NCI-H446 treated with DMSO at 0.1 percent for 48 hours (cell line): ENCODE measurements at regions not wholly inside any gene's neighbourhood (a gene's known extent, or its start where the extent isn't known, plus 50 kb on each side); places are given as distances from the start of the nearest gene placed in this dataset.
A peak's percentile ranks its signal among the peaks of the same experiment; 100 is the strongest.
"Not testable (repeated sequence)": the region's sequence is repeated elsewhere in the genome, so short reads cannot be mapped to it uniquely, and the experiment has no call there.

Experiments used
- DNase-seq: peaks from one replicate; lab custom pipeline; 2025; lab: John Stamatoyannopoulos, UW

DNA sequence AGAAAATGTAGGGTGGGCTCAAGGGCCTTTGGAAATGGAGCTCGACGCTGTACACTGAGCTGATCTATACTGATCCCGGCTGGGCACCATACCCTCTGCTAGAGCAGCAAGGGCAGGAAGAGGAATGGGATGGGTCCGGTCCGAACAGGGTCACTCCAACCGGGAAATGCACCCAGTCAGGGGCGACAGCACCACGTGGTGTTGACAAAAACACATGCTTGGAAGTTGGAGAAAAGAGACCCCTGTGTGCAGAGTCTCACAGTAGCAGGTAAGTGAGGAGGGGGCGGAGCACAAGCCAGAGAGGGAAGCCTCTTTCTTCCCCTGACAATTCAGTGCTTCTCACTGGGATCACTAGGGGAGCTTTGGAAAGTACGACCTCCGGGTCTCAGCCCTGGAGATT is 84.1 kb upstream of the ASB18 start:
- DNase-seq, result no peak

DNA sequence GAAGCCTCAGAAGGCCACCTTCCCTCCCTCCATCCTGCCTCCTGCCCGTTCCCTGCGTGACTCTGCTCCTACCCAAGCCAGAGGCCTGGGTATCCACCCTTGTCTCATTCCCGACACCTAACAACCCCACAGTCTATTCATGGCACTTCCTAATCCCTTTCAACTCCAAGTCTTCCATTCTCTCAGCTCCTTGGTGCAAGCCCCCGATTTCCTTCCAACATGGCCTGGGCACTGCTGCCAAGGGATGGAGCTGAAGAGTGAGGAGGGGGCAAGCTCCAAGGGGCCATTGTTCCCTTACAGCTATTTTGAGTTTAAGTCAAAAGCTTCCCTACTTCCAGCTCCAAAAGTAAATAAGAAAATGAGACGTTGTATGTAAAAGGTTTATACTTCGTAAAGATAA is 84.8 kb upstream of the ASB18 start:
- DNase-seq, result no peak

DNA sequence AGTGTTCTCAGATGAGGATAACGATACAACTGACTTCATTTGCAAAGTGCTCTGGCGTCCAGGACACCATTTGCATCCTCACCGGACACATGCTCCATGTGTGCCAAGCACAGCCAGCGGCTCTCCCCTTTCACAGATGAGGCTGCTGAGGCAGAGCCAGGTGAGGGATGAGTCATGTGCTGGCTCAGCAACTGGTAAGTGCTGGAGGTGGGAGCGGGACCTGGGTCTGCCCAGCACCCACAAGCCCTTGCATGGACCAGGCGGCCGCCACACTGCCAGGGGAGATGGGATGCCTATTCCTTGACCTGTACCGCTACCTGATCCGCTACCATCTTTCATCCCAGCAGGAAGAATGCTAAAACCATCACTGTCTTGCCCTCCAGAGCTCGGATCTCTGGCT is 86.2 kb upstream of the ASB18 start:
- no peak for DNase-seq

DNA sequence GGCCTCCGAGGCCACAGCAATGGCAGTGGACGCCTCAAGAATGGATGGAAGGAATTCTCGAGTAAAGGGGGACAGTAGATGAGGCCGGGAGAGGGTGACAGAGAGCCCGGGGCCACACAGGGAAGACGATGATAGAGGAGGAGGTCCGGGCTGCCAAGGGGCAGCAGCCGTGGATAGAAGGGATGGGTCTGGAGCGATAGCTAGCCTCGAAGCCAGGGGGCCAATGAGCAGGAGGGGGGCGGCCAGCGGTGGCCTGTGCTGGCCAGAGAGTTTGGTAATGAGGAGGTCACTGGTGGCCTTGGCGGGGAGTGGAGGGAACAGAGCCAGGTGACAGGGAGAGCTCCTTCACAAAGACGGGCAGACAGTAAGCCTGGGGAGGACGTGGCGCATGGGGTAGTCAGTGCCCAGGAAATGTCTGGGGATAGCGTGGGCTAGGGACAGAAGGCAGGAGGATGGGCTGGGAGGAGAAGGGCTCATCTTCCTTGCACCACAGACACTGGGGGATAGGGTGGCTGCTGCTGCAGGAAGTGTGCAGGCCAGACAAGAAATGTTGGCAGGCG is 87.8 kb upstream of the ASB18 start:
- DNase-seq, result no peak

DNA sequence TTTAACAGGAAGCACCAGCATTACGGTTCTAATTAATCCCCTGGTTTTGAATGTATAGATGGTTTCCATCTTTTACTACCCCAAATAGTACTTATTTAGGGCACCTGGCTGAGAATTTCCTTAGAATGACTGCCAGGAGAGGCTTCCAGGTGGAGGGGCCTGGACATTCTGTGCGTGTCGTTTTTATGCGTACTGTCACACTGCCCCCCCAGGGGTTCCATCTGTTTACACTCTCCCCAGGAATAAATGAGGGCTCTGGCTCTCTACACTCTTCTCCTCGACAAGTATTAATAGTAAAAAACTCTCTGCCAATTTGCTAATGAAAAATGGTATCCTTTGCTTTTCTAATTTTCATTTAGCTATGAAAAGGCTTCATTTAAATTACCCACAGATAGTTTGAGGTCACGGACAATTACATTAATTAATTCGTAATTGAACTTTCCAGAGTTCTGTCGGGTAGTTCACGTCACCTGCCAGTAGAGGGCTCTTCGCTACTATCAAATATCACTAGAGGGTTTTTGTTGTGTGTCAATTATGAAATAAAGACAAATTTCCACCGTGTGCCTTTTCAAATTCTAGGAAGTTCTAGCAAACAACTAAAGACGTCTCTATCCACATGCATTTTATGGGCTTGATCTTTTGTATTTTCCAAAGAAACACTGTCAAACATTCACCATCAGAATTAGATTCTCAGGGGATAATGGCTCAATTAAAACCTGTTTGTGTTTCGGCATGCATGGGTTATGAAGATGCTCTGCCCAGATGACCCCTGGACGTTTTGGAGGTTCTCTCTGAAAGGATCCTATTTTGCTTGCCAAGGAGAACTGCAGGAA is 88.8 kb upstream of the ASB18 start:
- peak; percentile 21 for DNase-seq

DNA sequence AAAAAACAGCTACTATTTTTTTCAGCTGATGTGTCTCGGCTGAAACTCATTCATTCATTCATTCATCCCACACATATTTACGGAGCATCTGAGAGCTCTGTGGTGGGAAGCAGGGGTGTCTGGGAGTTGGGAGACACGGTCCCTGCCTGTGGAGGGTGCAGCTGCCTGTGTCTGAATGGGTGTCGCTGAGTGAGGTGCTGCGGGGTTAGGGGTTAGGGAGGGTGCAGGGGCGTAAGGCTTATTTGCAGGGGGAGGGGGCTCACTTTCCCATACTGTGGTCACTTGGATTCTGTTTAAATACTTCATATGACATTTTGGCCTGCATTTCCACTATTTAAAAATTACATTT is 89.4 kb upstream of the ASB18 start:
- no peak for DNase-seq

DNA sequence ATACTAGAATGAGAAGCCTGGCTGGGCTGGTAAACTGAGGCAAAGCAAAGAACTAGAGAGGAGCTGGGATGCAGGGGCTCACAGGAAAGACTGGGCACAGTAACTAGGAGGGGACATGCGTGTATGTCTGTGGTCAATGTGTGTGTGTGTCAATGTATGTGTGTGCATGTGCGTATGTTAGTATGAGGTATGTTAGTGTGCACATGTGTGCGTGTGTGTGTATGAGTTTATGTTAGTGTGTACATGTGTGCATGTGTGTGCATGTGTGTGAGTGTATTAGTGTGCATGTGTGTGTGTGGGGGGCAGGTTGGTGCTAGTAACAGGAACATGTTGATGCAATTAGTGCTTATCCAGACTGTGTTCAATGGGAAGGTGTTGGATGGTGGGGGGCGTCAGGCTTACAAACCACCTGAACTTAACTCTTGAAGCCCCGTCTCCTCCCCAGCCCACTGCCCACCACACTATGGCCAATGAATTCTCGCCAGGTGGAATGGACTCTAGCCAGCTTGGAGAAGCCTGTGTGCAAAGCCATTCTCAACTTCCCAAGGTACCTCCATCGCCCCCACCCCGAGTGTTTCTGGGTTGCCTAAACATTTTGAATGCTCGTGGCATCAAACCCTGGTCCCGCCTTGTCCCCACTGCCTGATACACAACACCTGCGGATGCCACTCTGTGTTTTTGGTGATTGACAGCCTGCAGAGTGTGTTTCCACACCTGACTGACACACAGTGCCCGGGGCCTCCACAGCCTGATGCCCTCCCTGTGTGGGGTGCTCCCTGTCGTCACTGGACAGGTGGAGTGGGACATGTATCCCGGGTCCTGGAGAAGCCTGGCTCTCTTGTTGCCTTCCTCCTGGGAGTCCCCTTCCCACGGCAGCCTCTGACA is 90.1 kb upstream of the ASB18 start:
- DNase-seq, result no peak

DNA sequence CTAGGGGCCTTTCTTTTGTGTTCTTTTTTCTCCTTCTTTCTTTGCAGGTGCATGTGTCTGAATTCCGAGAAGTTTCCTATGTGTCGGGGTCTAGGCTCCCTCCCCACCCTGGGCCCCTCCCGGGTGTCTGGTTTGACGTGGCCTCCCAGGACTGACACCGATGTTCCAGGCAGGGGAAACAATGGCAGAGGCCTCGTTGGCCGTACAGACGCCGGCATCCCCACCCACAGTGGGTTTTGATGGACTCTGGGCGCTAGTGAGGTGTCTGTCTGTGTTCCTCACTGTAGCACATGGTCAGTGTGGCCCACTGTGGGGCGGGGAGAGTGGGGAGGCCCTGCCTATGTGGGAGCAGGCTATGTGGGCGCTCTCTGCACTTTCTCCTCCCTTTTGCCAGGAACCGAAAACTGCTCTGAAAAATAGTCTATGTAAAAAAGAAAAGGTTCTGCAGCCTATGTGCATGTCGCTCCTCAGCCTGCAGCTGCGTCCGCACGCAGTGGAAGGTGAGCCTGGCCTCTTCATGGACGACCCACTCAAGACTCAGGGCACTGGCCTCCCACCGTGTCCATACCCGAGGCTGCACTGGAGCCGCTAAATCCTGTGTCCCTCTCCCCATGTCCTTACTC is 90.9 kb upstream of the ASB18 start:
- no peak for DNase-seq

DNA sequence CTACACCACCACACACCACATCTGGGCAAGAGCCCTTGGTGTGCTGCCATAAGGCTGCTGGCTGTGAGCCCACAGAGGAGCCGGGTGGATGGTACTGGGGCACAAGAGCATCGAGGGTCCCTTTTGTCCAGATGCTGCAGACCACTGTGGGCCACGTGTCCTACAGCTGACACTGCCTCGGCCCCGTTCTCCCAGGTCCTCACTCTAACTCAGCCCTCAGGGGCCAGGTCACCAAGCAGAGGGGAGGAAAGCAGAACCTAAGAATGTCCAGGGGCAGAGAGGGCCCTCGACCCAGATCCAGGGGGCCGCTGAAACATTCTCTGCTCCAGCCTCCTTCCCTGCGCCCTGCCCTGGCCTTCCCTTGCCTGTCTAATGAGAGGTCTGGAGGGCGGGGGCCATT is 91.7 kb upstream of the ASB18 start:
- no peak for DNase-seq

DNA sequence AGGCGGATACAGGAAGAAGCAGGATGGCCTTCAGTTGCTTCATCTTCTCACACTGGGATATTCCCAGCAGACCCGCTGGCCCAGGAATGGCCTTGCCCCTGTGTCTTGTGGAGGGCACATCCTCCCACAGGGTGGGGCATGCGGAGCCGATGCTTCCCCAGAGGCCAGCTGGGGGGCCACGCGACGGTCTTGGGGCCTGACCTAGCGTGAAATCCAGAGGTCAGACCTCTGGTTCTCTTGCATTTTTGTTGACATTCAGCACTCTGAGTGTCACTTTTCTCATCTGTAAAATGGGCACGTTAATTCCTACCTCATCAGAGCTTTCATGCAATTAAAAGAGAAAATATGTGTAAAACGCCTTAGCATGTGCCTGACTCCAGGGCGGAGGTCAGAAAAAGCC is 92.1 kb upstream of the ASB18 start:
- not testable (repeated sequence) for DNase-seq

DNA sequence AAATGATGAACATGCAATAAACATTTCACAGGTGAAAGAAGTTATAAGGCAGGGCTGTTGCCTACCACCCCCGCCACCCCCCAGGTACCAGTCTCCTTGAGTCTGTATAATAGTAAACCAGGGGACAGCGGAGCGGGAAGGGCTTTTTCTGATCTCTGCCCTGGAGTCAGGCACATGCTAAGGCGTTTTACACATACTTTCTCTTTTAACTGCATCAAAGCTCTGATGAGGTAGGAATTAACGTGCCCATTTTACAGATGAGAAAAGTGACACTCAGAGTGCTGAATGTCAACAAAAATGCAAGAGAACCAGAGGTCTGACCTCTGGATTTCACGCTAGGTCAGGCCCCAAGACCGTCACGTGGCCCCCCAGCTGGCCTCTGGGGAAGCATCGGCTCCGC is 94.3 kb upstream of the ASB18 start:
- DNase-seq, result not testable (repeated sequence)

DNA sequence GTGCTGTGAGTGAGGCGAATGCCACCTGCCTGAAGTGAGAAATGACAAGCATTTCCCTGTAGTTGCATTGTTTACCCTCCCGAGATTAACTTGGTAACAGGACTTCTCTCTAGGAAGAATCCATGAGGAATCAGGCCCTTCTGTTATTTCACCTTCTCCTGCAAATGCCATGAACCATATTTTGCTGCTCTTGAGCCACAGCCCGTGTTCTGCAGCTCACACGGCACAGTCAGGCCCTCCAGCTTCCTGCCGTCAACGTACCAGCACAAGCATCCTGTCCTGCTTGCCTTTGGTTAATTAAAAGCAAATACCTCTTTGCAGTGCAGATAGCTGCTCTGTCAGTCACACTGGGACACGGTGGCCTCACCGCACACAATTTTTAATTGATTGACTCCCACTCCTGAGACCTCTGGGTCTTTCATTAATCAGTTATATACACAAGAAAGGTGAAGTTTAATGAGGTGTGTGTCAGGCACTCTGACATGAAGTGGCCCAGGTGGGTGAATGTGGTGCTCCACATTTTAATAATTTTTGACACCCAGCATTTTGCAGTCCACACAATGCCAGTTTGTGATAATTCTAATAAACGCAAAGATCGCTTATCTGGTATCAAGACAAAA is 95.3 kb upstream of the ASB18 start:
- no peak for DNase-seq

DNA sequence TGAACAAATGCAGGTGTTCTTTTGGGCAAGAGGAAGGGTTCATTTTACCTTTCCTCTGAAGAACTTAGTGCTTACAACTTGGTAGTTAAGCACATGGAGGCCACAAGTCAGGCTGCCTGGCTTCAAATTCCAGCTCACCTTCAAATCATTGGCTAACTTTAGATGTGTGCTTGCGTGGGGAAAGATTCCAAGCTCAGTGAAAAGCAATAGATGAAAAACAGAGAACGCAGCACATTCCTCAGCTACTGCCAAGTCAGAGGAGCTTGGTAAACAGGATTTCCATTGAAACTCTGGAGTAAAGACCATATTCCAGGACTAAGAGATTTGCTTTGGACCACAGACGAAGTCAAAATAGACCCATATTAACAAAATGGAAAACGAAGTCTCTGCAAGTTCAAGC is 96.3 kb upstream of the ASB18 start:
- DNase-seq, result no peak

DNA sequence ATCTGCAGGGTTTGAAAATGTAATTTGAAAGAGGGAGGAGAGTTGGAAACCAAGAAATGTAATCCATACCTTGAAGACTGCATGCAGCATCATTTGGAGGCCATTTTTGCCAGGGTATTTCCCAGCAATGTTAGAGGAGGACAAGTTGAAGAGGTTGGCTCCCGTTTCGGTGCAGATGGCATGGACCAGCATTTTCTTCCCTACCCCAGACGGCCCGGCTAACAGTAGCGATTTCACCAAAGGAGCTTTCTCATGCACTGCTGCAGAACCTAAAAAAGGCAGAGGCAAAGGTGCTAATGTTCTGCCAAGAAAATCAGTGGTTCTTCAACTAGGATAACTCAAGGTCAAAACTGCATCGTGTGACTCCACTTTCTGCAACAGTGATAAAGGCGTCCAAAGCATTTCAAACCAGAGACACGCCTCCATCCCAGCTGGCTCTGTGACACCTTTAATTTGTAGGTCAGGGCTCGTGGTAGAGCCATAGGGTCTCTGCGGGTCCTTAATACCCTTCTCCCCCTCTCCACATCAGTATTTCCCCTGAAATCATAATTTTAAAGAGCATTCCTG is 99.6 kb upstream of the ASB18 start:
- DNase-seq, result no peak

DNA sequence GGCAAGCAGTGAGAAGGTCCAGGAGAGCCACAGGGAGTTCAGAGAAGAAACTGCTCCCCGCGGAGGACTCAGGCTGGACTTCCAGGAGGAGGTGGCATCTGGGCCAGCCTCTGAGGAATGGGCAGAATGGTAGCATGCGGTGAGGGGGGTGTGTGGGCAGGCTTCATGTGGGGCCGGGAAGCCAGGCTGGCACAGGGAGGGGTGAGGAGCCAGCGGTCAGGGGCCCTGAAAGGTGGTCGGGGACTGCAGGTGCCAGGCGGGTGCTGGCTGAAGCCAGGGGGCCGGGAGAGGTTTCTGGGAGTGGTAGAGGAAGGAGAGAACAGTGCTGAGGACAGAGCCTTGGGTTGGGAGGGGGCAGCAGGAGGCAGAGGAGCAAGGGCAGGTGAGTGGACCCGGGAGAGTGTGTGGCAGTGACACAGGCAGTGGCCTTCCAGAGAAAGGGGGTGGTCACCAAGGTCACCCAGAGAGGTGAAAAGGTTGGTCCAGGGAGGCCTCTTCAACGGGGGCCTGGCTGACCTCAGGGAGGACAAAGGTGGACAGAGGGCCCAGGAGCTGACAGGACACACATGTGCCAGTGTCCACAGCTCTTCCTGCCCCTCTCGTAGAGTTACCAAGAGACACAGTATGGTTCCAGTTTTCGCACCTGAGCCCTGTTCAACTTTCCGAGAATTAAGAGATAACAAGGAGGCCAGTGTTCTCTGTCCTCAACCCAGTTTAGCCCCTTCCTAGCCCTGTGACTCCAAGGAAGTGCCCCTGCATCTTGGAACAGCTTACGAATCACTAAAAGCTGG is 101.2 kb upstream of the ASB18 start:
- no peak for DNase-seq

DNA sequence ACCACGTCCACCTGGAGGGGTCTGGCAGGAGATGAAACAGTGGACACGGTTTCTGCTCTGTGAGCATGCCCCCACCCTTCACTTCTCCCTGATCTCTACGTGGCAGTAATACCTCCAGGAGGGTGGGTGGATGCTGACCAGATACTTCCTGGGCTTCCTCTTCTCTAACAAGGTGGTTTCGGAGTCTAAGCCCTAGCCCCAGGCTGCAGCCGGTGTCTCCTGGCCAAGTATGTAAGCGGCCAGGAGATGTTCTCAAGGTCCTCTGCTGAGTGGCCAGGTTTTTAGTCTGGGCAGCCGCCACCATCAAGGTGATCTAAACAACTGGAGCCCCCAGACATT is 101.8 kb upstream of the ASB18 start:
- DNase-seq, result no peak

DNA sequence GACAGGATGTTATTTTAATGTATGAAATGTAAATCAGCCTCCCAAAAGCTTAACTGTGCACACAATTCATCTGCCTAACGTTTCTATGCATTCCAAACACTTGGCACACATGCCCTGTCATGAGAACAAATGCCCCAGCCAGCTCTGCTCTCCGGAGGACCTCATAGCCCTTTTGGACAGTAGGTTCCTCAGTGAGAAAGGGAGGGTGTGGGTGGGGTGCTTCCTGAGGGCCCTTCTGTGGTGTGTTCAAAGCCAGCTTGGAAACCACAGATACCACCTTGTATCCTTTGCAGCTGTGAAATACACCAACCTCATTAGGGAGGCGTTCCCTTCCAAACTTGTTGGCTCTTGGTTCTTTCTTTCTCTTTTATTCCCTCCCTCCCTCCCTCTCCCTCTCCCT is 102.2 kb upstream of the ASB18 start:
- no peak for DNase-seq

DNA sequence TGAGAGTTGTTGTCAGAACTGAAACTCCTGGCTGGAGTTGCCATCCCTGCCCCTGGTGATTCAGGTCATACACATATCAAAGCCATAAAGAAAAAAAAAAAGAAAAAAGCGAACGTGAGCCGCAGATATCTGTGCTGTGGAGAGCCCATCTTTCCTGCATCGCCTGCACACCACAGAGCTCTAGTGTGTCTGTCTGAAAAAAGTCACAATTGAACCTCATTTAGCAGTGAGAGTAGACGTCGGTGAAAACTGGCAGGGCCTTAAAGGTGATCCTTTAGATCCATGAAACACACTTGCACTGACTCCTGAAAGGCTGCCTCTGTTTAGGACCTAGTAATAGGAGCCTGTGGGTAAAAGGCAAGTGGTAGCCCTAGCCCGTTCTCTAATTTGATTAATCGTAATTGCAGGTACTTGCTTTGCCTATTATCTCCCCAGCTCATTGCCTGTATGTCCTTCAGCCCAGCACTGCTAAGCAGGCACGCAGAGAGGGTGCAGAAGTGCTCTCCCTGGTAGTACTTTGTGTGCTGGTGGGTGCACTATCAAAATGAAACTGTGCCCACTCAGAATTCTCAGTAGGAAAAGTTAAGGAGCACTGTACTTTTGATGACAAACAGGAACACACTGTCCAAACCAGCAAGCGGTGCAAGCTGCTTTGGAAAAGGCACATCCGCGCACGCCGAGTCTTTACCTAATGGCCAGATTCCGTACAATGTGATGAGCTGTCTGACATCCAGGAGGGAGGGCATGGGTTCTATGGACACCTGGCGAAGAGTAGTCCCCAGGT is 103.5 kb upstream of the ASB18 start:
- no peak for DNase-seq

DNA sequence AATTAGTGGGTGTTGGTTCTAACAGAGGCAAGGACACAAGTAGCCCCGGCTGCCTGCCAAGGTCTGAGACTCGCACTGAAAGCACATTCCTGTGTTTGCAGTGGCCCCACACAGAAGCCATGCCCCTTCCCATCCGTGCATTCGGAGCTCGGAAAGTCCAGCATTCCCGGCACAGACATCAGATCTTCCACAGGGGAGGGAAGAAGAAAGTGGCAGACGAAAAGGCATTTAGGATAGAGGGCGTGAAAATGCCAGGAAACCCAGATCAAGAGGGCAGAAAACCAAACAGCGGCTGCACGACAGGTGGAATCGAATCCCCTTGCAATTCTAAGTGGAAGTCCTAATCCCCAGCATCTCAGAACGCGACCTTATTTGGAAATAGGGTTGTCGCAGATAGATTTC is 105.5 kb upstream of the ASB18 start:
- DNase-seq, result no peak

DNA sequence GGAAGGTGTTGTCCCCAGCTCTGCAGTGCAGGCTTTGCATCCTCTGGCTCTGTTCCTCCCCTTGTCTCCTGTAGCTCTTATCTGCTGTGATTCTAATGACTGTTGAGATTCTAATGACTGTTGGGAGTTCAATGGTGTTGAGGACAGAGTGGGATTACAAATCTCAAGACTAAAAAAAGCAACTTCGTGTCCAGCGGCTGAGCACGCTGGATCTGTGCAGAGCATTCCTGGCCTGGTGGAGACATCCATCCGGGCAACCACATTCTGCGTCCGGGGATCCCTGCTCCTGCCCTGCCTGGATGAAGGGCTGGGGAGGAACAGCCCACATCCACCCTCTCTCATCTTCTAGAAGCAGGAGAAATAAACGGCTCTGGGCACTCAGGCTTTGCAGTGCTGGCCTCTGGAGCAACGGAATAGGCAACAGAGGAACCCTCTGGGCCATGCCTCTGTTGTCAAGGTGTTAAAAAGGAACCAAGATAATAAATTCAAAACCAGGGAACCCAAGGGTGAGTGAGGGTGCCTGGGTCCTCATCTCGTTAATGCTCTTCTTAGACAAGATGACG is 106.7 kb upstream of the ASB18 start:
- DNase-seq, result no peak
